Upper lobe of left lung (tissue), 6 donors: ENCODE measurements at regions not wholly inside any gene's neighbourhood (a gene's known extent, or its start where the extent isn't known, plus 50 kb on each side); places are given as distances from the start of the nearest gene placed in this dataset.

ENCODE experiments used
- ATAC-seq, 2 donors: fragments of 200-7000 bp; cut with Tn5 transposase; one replicate each; pipeline ENCODE4 v1.9.1; 2022; ENCODE audit warnings: mild to moderate bottlenecking in 2 of 2, moderate library complexity in 2 of 2; ENCODE audit not compliant: low FRiP score in 2 of 2
- DNase-seq, 2 donors: peaks; one replicate each; pipeline ENCODE4 v3.0.0-alpha.2; 2019 to 2020
- H3K27ac ChIP-seq, 4 donors: fragments of 200-600 bp; sonication (generic); one replicate each; pipeline ENCODE4 v1.5.1; 2016 to 2019
- H3K27me3 ChIP-seq, 4 donors: fragments of 200-600 bp; sonication (generic); one replicate each; pipeline ENCODE4 v1.5.1; 2017 to 2019
- H3K36me3 ChIP-seq, 4 donors: fragments of 200-600 bp; sonication (generic); one replicate each; pipeline ENCODE4 v1.5.1; 2016 to 2019
- H3K4me1 ChIP-seq, 4 donors: fragments of 200-600 bp; sonication (generic); one replicate each; pipeline ENCODE4 v1.5.1; 2018 to 2019
- H3K4me3 ChIP-seq, 4 donors: fragments of 200-600 bp; sonication (generic); one replicate each; pipeline ENCODE4 v1.5.1; 2017 to 2019; ENCODE audit warnings: mild to moderate bottlenecking in 2 of 4, moderate library complexity in 1 of 4
- H3K9me3 ChIP-seq, 4 donors: fragments of 200-600 bp; sonication (generic); one replicate each; pipeline ENCODE4 v1.5.1; 2018 to 2019
- EP300 ChIP-seq, 4 donors: sonication (generic); formaldehyde crosslinking; IDR thresholded peaks; one replicate each; pipeline ENCODE4 v1.5.1; 2017; ENCODE audit warnings: antibody characterized with exemption in 4 of 4, control low read depth in 2 of 4
- POLR2A ChIP-seq, 4 donors: fragments of 450-650 bp; IDR thresholded peaks; one replicate each; pipeline ENCODE4 v1.5.1; 2016 to 2017; ENCODE audit warnings: antibody characterized with exemption in 4 of 4, mild to moderate bottlenecking in 2 of 4
- POLR2AphosphoS5 ChIP-seq, 2 donors: sonication (generic); formaldehyde crosslinking; IDR thresholded peaks; one replicate each; pipeline ENCODE4 v1.5.1; 2017; ENCODE audit warnings: antibody characterized with exemption in 2 of 2
- WGBS, 2 donors: methylation state at CpG; one replicate each; pipeline ENCODE4 v1.1.5; 2017 to 2018; 5-methylcytosine and 5-hydroxymethylcytosine counted together
- TF ChIP-seq, protein P1 (sequence below), 6 experiments: fragments of 450-650 bp in 4 of 6; fragments of 200-600 bp in 2 of 6; sonication (generic) in 2 of 6; IDR thresholded peaks; one replicate each; pipeline ENCODE4 v1.5.1; 2016 to 2019; ENCODE audit warnings: antibody characterized with exemption in 6 of 6
- donor health status: DM: no; HTN: no; CAD: no; lungs with moderate emphysema.
- donor health status: DM: no; HTN: yes; CAD: no; lungs with severe emphysema.

DNA sequence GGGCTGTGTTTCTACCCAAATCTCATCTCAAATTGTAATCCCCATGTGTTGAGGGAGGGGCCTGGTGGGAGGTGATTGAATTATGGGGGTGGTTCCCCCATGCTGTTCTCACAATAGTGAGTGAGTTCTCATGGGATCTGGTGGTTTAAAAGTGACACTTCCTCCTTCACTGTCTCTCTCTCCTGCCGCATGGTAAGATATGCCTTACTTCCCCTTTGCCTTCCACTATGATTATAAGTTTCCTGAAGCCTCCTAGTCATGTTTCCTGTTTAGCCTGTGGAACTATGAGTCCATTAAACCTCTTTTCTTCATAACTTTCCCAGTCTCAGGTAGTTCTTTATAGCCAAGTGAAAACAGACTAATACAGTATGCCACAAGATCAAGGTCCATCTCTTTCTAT lies 70.0 kb upstream of the MSX1 start:
- H3K4me1 ChIP-seq = no peaks in the 10 kb centered on the region
- DNase-seq (no peak), ATAC-seq (no peak)
- WGBS, 2 donors = 39 to 48% methylated on average over 1 of the region's 1 CpG
- H3K27ac ChIP-seq = no peak overlapping the region
- no peaks in the 10 kb centered on the region for H3K36me3 ChIP-seq
- peaks cover 0 to 10% (median 8%) of the 10 kb centered on the region in 4 donors for H3K9me3 ChIP-seq
- no peaks in the 10 kb centered on the region for H3K27me3 ChIP-seq
- TF ChIP-seq EP300 (IDR thresholded peaks at IDR 0.05) (no peak), POLR2A (IDR thresholded peaks at IDR 0.05) (no peak), POLR2AphosphoS5 (IDR thresholded peaks at IDR 0.05) (no peak)
- TF ChIP-seq, protein P1, sequence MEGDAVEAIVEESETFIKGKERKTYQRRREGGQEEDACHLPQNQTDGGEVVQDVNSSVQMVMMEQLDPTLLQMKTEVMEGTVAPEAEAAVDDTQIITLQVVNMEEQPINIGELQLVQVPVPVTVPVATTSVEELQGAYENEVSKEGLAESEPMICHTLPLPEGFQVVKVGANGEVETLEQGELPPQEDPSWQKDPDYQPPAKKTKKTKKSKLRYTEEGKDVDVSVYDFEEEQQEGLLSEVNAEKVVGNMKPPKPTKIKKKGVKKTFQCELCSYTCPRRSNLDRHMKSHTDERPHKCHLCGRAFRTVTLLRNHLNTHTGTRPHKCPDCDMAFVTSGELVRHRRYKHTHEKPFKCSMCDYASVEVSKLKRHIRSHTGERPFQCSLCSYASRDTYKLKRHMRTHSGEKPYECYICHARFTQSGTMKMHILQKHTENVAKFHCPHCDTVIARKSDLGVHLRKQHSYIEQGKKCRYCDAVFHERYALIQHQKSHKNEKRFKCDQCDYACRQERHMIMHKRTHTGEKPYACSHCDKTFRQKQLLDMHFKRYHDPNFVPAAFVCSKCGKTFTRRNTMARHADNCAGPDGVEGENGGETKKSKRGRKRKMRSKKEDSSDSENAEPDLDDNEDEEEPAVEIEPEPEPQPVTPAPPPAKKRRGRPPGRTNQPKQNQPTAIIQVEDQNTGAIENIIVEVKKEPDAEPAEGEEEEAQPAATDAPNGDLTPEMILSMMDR (IDR thresholded peaks at IDR 0.05) = no peak
- H3K4me3 ChIP-seq = no peak overlapping the region

DNA sequence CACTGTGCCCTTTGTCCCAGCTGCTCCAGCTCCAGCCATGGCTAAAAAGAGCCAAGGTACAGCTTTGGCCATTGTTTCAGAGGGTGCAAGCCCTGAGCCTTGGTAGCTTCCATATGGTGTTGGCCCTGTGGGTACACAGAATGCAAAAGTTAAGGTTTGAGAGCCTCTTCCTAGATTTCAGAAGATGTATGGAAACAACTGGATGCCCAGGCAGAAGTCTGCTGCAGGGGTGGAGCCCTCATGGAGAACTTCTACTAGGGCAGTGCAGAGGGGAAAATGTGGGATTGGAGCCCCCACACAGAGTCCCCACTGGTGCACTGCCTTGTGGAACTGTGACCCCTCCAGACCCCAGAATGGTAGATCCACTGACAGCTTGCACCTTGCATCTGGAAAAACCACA lies 70.9 kb upstream of the MSX1 start:
- no peak for DNase-seq
- H3K4me3 ChIP-seq = no peak overlapping the region

DNA sequence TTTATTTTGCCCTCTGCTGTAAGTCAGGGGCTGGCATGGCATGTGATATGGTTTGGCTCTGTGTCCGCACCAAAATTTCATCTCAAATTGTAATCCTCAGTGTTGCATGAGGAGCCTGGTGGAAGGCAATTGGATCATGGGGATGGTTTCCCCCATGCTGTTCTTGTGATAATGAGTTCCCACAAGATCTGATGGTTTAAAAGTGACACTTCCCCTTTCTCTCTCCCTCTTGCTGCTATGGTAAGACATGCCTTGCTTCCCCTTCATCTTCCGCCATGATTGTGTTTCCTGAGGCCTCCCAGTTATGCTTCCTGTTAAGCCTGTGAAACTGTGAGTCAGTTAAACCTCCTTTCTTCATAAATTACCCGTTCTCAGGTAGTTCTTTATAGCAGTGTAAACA lies 72.0 kb upstream of the MSX1 start:
- Histone ChIP-seq H3K4me3 (no peak overlapping the region), H3K9me3 (peaks cover 0 to 10% (median 8%) of the 10 kb centered on the region in 4 donors), H3K27ac (no peak overlapping the region), H3K36me3 (no peaks in the 10 kb centered on the region), H3K27me3 (no peaks in the 10 kb centered on the region), H3K4me1 (no peaks in the 10 kb centered on the region)
- ATAC-seq = no peak
- TF ChIP-seq POLR2A (IDR thresholded peaks at IDR 0.05) (no peak), EP300 (IDR thresholded peaks at IDR 0.05) (no peak), POLR2AphosphoS5 (IDR thresholded peaks at IDR 0.05) (no peak)
- TF ChIP-seq, protein P1 (IDR thresholded peaks at IDR 0.05) = no peak
- DNase-seq = no peak
- 58 to 74% methylated on average over 3 of the region's 3 CpGs for WGBS, 2 donors

More for the DNA sequence above, 70.9 kb upstream of the MSX1 start:
- H3K27me3 ChIP-seq = no peaks in the 10 kb centered on the region
- no peak overlapping the region for H3K27ac ChIP-seq
- H3K9me3 ChIP-seq = peaks cover 0 to 10% (median 8%) of the 10 kb centered on the region in 4 donors
- no peak for ATAC-seq
- H3K36me3 ChIP-seq = no peaks in the 10 kb centered on the region
- TF ChIP-seq EP300 (IDR thresholded peaks at IDR 0.05) (no peak), POLR2A (IDR thresholded peaks at IDR 0.05) (no peak), POLR2AphosphoS5 (IDR thresholded peaks at IDR 0.05) (no peak)
- TF ChIP-seq, protein P1 (IDR thresholded peaks at IDR 0.05) = no peak
- no peaks in the 10 kb centered on the region for H3K4me1 ChIP-seq

DNA sequence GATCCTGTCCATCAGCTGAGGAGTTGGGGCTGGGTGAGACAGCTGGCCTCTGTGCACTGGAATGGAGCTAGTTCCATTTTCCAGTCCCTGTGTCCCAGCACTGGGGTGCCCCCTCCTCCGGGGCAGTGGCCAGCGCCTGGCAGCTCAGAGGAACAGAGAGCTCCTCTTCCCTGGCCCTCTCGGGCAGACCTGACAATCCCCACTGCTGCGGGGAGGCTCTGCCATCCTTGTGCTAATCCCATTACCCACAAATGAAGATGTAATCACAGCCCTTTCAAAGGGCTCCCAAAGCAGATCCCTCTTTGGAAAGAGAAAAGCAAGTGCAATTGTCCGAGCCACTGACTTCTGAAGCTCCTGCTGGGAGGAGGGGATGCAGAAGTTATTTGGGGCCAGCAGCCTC lies 75.1 kb upstream of the MSX1 start:
- 46 to 68% methylated on average over 4 to 5 of the region's 5 CpGs for WGBS, 2 donors
- no peak for DNase-seq

DNA sequence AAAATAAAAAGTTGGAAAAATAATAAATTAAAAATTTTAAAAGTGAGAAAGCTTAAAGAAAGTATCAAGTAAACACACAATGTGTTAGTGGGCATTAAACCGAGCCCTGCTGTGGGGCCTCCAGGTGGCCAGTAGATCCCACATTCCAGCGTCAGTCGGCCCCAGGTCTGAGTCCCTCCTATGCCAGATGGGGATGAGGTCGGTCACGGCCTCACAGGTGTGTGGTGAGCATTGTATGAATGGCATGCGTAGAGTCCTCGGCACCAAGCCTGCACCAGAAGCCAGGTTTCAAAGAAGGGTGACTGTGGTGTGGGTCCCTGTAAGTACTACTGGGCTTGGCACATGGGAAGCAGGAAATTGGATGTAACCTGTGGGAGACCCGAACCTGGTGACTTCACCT lies 75.6 kb upstream of the MSX1 start:
- no peaks in the 10 kb centered on the region for H3K36me3 ChIP-seq
- H3K4me3 ChIP-seq = no peak overlapping the region
- peaks cover 0 to 8% (median 6%) of the 10 kb centered on the region in 4 donors for H3K9me3 ChIP-seq
- no peaks in the 10 kb centered on the region for H3K27me3 ChIP-seq
- TF ChIP-seq POLR2AphosphoS5 (IDR thresholded peaks at IDR 0.05) (no peak), EP300 (IDR thresholded peaks at IDR 0.05) (no peak)
- WGBS, 2 donors = 71 to 86% methylated on average over 6 to 7 of the region's 8 CpGs
- no peak overlapping the region for H3K27ac ChIP-seq
- no peaks in the 10 kb centered on the region for H3K4me1 ChIP-seq
- DNase-seq (no peak), ATAC-seq (no peak)

More for the DNA sequence above, 75.1 kb upstream of the MSX1 start:
- no peak overlapping the region for H3K27ac ChIP-seq
- no peak for ATAC-seq
- no peaks in the 10 kb centered on the region for H3K27me3 ChIP-seq
- no peak overlapping the region for H3K4me3 ChIP-seq
- H3K9me3 ChIP-seq = peaks cover 0 to 10% (median 8%) of the 10 kb centered on the region in 4 donors
- H3K36me3 ChIP-seq = no peaks in the 10 kb centered on the region
- no peak for TF ChIP-seq POLR2A (IDR thresholded peaks at IDR 0.05)
- no peak for TF ChIP-seq EP300 (IDR thresholded peaks at IDR 0.05)
- TF ChIP-seq POLR2AphosphoS5 (IDR thresholded peaks at IDR 0.05) = no peak
- TF ChIP-seq, protein P1 (IDR thresholded peaks at IDR 0.05) = no peak
- H3K4me1 ChIP-seq = no peaks in the 10 kb centered on the region
